ENCODE measurements at regions not wholly inside any gene's neighbourhood (a gene's known extent, or its start where the extent isn't known, plus 50 kb on each side); places are given as distances from the start of the nearest gene placed in this dataset.

DNA sequence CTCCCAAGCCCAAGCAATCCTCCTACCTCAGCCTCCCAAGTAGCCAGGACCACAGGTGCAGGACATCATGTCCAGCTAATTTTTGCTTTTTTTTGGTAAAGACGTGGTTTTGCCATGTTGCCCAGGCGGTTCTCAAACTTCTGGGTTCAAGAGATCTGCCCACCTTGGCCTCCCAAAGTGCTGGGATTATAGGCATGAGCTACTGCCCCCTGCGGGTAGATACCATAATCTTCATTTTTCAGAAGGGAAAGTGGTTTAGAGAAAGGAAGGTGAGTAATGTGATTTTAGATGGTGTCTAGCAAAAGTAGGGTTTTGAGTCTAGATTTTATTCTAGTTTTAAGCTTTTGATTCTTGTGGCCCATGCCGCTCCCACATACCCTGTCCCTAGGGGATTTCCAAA lies 205.3 kb upstream of the CLNK start:
- peaks cover 9% of the 10 kb centered on the region; the same call in 1 of the 2 replicates for H3K36me3 ChIP-seq (ENCODE audit: insufficient read depth, low read length)
- no peaks in the 10 kb centered on the region for H3K9me2 ChIP-seq (replicated peaks; ENCODE audit: low read depth, low read length)
- H2AFZ ChIP-seq (ENCODE audit: low read length): no peak overlapping the region
- no peaks in the 10 kb centered on the region for H3K79me2 ChIP-seq (ENCODE audit: insufficient read depth, low read length)
- no peak for TF ChIP-seq EZH2phosphoT487 (IDR thresholded peaks at IDR 0.05; ENCODE audit: borderline replicate concordance)
- TF ChIP-seq, protein P1, sequence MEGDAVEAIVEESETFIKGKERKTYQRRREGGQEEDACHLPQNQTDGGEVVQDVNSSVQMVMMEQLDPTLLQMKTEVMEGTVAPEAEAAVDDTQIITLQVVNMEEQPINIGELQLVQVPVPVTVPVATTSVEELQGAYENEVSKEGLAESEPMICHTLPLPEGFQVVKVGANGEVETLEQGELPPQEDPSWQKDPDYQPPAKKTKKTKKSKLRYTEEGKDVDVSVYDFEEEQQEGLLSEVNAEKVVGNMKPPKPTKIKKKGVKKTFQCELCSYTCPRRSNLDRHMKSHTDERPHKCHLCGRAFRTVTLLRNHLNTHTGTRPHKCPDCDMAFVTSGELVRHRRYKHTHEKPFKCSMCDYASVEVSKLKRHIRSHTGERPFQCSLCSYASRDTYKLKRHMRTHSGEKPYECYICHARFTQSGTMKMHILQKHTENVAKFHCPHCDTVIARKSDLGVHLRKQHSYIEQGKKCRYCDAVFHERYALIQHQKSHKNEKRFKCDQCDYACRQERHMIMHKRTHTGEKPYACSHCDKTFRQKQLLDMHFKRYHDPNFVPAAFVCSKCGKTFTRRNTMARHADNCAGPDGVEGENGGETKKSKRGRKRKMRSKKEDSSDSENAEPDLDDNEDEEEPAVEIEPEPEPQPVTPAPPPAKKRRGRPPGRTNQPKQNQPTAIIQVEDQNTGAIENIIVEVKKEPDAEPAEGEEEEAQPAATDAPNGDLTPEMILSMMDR (conservative IDR thresholded peaks at IDR 0.05; ENCODE audit: low read length): peak; percentile 60
- H3K4me2 ChIP-seq (ENCODE audit: low read depth, low read length, poor library complexity, severe bottlenecking): no peak overlapping the region
- no peaks in the 10 kb centered on the region for H3K9me3 ChIP-seq (ENCODE audit: insufficient read depth, low read depth, low read length)
- H3K9ac ChIP-seq (ENCODE audit: low read depth, low read length, poor library complexity, severe bottlenecking): no peak overlapping the region
- H3K4me1 ChIP-seq (ENCODE audit: insufficient read depth, low read length, poor library complexity, severe bottlenecking): peaks cover 25% of the 10 kb centered on the region
- H3F3A ChIP-seq (ENCODE audit: low read depth): no peaks in the 10 kb centered on the region
- H3K27me3 ChIP-seq (ENCODE audit: insufficient read depth, low read length, poor library complexity, severe bottlenecking): no peaks in the 10 kb centered on the region
- no peaks in the 10 kb centered on the region for H4K20me1 ChIP-seq (ENCODE audit: insufficient read depth, low read length, poor library complexity, severe bottlenecking)
- H3K4me3 ChIP-seq (ENCODE audit: low read length, poor library complexity, severe bottlenecking): no peak overlapping the region

DNA sequence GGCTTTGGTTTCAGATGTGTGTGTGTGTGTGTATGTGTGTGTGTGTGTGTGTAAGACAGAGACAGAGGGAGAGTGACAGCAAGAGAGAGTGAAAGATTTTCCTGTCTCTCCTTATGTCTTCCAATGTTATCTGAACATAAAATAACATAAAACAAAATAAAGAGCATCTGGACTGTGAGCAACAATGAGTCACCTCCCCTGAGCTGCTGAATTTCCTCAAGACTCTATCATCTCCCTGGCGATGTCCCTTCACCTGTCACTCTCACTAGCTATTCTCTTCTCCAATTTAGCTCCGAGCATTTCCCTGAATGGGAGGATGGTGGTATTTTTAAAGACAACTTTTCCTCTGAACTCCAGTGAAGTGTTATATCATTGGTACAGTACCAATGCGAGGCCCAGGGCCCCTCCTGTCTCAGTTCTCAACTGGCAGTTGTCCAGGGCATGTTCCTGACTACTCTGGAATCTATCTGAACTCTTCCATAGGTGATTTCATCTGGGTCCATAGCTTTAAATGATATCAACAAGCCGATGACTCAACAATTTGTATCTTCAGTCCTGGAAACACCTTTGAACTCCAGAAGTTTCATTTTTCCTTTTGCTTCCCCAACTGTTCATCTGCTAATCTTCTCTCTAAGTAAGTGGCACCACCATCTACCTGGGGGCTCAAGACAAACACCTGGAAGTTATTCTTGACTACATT lies 195.0 kb upstream of the CLNK start:
- Histone ChIP-seq H3K9me2 (replicated peaks; ENCODE audit: low read depth, low read length) (no peaks in the 10 kb centered on the region), H3K9me3 (ENCODE audit: insufficient read depth, low read depth, low read length) (no peaks in the 10 kb centered on the region), H3K4me2 (ENCODE audit: low read depth, low read length, poor library complexity, severe bottlenecking) (no peak overlapping the region), H3K36me3 (ENCODE audit: insufficient read depth, low read length) (peaks cover 16% of the 10 kb centered on the region; the same call in 1 of the 2 replicates), H4K20me1 (ENCODE audit: insufficient read depth, low read length, poor library complexity, severe bottlenecking) (no peaks in the 10 kb centered on the region), H2AFZ (ENCODE audit: low read length) (no peak overlapping the region), H3F3A (ENCODE audit: low read depth) (no peaks in the 10 kb centered on the region), H3K4me3 (ENCODE audit: low read length, poor library complexity, severe bottlenecking) (no peak overlapping the region), H3K27me3 (ENCODE audit: insufficient read depth, low read length, poor library complexity, severe bottlenecking) (no peaks in the 10 kb centered on the region), H3K9ac (ENCODE audit: low read depth, low read length, poor library complexity, severe bottlenecking) (no peak overlapping the region), H3K79me2 (ENCODE audit: insufficient read depth, low read length) (no peaks in the 10 kb centered on the region), H3K4me1 (ENCODE audit: insufficient read depth, low read length, poor library complexity, severe bottlenecking) (no peaks in the 10 kb centered on the region)
- TF ChIP-seq EZH2phosphoT487 (IDR thresholded peaks at IDR 0.05; ENCODE audit: borderline replicate concordance): no peak
- TF ChIP-seq, protein P1 (conservative IDR thresholded peaks at IDR 0.05; ENCODE audit: low read length): no peak

GRCh38 chr4:10878861-10879260 lies 194.3 kb upstream of the CLNK start:
- H3K9me3 ChIP-seq (ENCODE audit: insufficient read depth, low read depth, low read length): no peaks in the 10 kb centered on the region
- peaks cover 15% of the 10 kb centered on the region; the same call in 1 of the 2 replicates for H3K36me3 ChIP-seq (ENCODE audit: insufficient read depth, low read length)
- H3K4me3 ChIP-seq (ENCODE audit: low read length, poor library complexity, severe bottlenecking): no peak overlapping the region
- no peaks in the 10 kb centered on the region for H3K4me1 ChIP-seq (ENCODE audit: insufficient read depth, low read length, poor library complexity, severe bottlenecking)
- no peaks in the 10 kb centered on the region for H3K79me2 ChIP-seq (ENCODE audit: insufficient read depth, low read length)
- no peaks in the 10 kb centered on the region for H3K9me2 ChIP-seq (replicated peaks; ENCODE audit: low read depth, low read length)
- no peak overlapping the region for H3K9ac ChIP-seq (ENCODE audit: low read depth, low read length, poor library complexity, severe bottlenecking)
- no peaks in the 10 kb centered on the region for H3F3A ChIP-seq (ENCODE audit: low read depth)
- TF ChIP-seq, protein P1 (conservative IDR thresholded peaks at IDR 0.05; ENCODE audit: low read length): no peak
- no peak for TF ChIP-seq EZH2phosphoT487 (IDR thresholded peaks at IDR 0.05; ENCODE audit: borderline replicate concordance)
- H3K4me2 ChIP-seq (ENCODE audit: low read depth, low read length, poor library complexity, severe bottlenecking): no peak overlapping the region
- H4K20me1 ChIP-seq (ENCODE audit: insufficient read depth, low read length, poor library complexity, severe bottlenecking): no peaks in the 10 kb centered on the region
- no peaks in the 10 kb centered on the region for H3K27me3 ChIP-seq (ENCODE audit: insufficient read depth, low read length, poor library complexity, severe bottlenecking)
- no peak overlapping the region for H2AFZ ChIP-seq (ENCODE audit: low read length)

Data from Loucy (cell line).